WI38 (cell line): ENCODE measurements at regions not wholly inside any gene's neighbourhood (a gene's known extent, or its start where the extent isn't known, plus 50 kb on each side); places are given as distances from the start of the nearest gene placed in this dataset.

ENCODE experiments used
- H3K4me3 ChIP-seq: 2 replicates; pipeline ENCODE4 v1.5.1; 2011; ENCODE audit warnings: low read depth, mild to moderate bottlenecking, control low read depth, low read length
- CTCF ChIP-seq: IDR thresholded peaks from 2 replicates; pipeline ENCODE4 v1.5.1; 2012; ENCODE audit warnings: low read depth, mild to moderate bottlenecking, control low read depth, low read length

GRCh38 chr17:79207960-79208359, 133.3 kb downstream of the ENGASE start:
- no peak for TF ChIP-seq CTCF
- no peak overlapping the region for H3K4me3 ChIP-seq

GRCh38 chr17:79205688-79206205, 131.1 kb downstream of the ENGASE start:
- H3K4me3 ChIP-seq: no peak overlapping the region
- TF ChIP-seq CTCF: no peak

- no peak for TF ChIP-seq CTCF
- no peak overlapping the region for H3K4me3 ChIP-seq
Measured at GRCh38 chr17:79204261-79204660, 129.6 kb downstream of the ENGASE start.

- H3K4me3 ChIP-seq: no peak overlapping the region
- TF ChIP-seq CTCF: no peak
Measured at GRCh38 chr17:79203657-79204056, 129.0 kb downstream of the ENGASE start.

GRCh38 chr17:79203016-79203415, 128.4 kb downstream of the ENGASE start:
- H3K4me3 ChIP-seq: no peak overlapping the region
- TF ChIP-seq CTCF: no peak

GRCh38 chr17:79202480-79202879, 127.9 kb downstream of the ENGASE start:
- TF ChIP-seq CTCF: no peak

GRCh38 chr17:79201536-79202227, 127.1 kb downstream of the ENGASE start:
- H3K4me3 ChIP-seq: no peak overlapping the region
- no peak for TF ChIP-seq CTCF

More at GRCh38 chr17:79202480-79202879, 127.9 kb downstream of the ENGASE start:
- H3K4me3 ChIP-seq: no peak overlapping the region
